H1 (cell line): ENCODE measurements at regions not wholly inside any gene's neighbourhood (a gene's known extent, or its start where the extent isn't known, plus 50 kb on each side); places are given as distances from the start of the nearest gene placed in this dataset.

Experiments
- CHD1 ChIP-seq: IDR thresholded peaks from 2 replicates; pipeline ENCODE4 v1.6.1; 2012; ENCODE audit warnings: low read depth, low read length, improper control_type of control experiment
- CTCF ChIP-seq, 3 experiments: IDR thresholded peaks; 1 replicate in 2 of 3; 2 replicates in 1 of 3; pipeline versions ENCODE4 v1.5.1 to v1.6.1; 2011; ENCODE audit warnings: low read length in 3 of 3, mild to moderate bottlenecking in 3 of 3, inconsistent platforms in 2 of 3, low read depth in 1 of 3, moderate library complexity in 1 of 3; ENCODE audit not compliant: insufficient read depth in 1 of 3; ENCODE audit errors: control extremely low read depth in 1 of 3
- EGR1 ChIP-seq: IDR thresholded peaks from 2 replicates; pipeline ENCODE4 v1.6.1; 2011; ENCODE audit warnings: low read depth, low read length, borderline replicate concordance
- EP300 ChIP-seq, 2 experiments: IDR thresholded peaks; 1 replicate in 1 of 2; 2 replicates in 1 of 2; pipeline ENCODE4 v1.6.1; 2011 to 2012; ENCODE audit warnings: low read depth in 2 of 2, low read length in 2 of 2, mild to moderate bottlenecking in 2 of 2, borderline replicate concordance in 1 of 2, inconsistent platforms in 1 of 2, moderate library complexity in 1 of 2
- JUND ChIP-seq: IDR thresholded peaks from 2 replicates; pipeline ENCODE4 v1.6.1; 2011; ENCODE audit warnings: mild to moderate bottlenecking, improper control_type of control experiment, low read length
- POLR2A ChIP-seq, 2 experiments: IDR thresholded peaks; 1 replicate in 1 of 2; 2 replicates in 1 of 2; pipeline ENCODE4 v1.6.1; 2011; ENCODE audit warnings: low read depth in 2 of 2, low read length in 2 of 2, mild to moderate bottlenecking in 2 of 2; ENCODE audit errors: control extremely low read depth in 1 of 2
- RXRA ChIP-seq: IDR thresholded peaks from 2 replicates; pipeline ENCODE4 v1.6.1; 2011; ENCODE audit warnings: low read depth, mild to moderate bottlenecking, low read length, moderate library complexity; ENCODE audit not compliant: insufficient read depth
- SIN3A ChIP-seq, 2 experiments: IDR thresholded peaks in 1 of 2; conservative IDR thresholded peaks in 1 of 2; 2 replicates each; pipeline ENCODE4 v1.6.1; 2011 to 2012; ENCODE audit warnings: low read length in 2 of 2, improper control_type of control experiment in 1 of 2, low read depth in 1 of 2, mild to moderate bottlenecking in 1 of 2

DNA sequence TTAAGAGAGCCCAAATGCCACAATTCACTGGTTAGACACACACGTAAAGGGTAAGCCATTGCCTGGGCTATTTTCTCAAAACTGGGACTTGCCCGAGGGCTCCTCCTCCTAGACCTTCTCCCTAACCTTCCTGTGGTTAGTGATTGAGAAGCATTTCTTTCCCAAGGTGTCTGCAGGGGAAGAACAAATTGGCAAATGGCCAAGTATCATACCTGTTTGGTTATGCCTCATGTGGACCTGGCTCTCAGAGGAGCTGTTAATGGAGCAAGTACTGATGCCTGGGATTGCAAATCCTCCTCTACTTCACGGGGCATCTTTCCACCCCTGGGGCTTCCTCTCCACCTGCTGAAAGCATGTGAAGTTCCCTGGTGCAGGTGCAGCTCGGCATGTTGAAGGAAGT is 187.5 kb upstream of the CYRIA start:
- no peak for TF ChIP-seq SIN3A (conservative IDR thresholded peaks at IDR 0.05 in 1 of 2, IDR thresholded peaks at IDR 0.05 in 1 of 2; ENCODE audit: low read depth in 1 of 2, low read length in 2 of 2)
- TF ChIP-seq CHD1: no peak
- TF ChIP-seq EGR1: no peak
- TF ChIP-seq JUND: no peak
- no peak for TF ChIP-seq POLR2A (IDR thresholded peaks at IDR 0.05; ENCODE audit: control extremely low read depth in 1 of 2, low read depth in 2 of 2, low read length in 2 of 2)
- no peak for TF ChIP-seq RXRA
- no peak for TF ChIP-seq CTCF (IDR thresholded peaks at IDR 0.05; ENCODE audit: control extremely low read depth in 1 of 3, insufficient read depth in 1 of 3, low read depth in 1 of 3, low read length in 3 of 3)
- TF ChIP-seq EP300 (IDR thresholded peaks at IDR 0.05; ENCODE audit: borderline replicate concordance in 1 of 2, low read depth in 2 of 2, low read length in 2 of 2): no peak
